ENCODE measurements at regions not wholly inside any gene's neighbourhood (a gene's known extent, or its start where the extent isn't known, plus 50 kb on each side); places are given as distances from the start of the nearest gene placed in this dataset.

GRCh38 chr4:145346081-145346480 is 135.6 kb upstream of the SMAD1 start:
- no peak for DNase-seq (ENCODE audit: low spot score)

- DNase-seq (ENCODE audit: low spot score): no peak
Observed at GRCh38 chr4:145345401-145345800, 136.3 kb upstream of the SMAD1 start.

DNA sequence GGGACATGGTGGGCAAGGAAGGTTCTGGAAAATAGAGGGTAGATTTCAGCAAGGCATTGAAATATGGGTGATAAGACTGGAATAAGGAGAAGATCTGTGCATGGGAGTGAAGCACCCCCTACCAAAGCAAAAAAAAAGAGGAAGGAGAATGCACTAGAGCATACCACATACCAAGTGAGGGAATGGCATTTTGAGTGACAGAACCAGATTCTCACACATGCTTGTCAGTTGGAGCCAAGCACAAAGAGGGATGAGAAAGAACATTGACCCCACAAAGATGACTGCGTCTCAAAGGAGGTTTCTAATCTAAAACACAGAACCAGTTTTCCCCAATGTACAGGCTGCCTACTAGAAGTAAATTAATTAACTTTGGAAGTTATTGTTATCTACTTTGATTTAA is 140.3 kb upstream of the SMAD1 start:
- no peak for DNase-seq (ENCODE audit: low spot score)

DNA sequence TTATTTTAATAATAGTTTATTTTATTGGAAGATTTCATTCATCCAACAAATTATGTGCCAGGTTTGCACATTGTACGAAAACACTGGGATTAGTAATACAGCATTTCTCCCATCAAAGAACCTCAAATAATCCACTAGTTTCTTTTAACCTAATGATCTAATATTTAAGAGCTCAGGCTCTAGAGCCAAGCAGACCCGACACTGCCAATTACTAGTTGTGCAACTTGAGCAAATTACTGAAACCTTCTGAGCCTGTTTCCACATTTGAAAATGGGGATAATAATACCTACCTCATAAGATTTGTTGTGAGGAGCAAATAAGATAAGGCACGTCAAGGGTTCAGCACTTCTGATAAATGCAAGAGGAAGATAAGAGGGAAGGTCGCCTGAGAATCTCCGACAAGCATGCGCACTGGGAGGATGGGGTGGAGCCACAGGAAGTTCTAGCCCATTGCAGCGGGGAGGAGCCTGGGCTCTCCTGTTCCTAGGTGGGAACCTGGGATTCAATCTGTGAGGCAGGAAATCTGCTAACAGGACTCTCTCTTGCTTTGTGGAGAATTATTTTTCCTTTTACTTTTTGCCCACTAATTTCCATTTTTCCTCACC is 141.5 kb upstream of the SMAD1 start:
- DNase-seq (ENCODE audit: low spot score): no peak

DNA sequence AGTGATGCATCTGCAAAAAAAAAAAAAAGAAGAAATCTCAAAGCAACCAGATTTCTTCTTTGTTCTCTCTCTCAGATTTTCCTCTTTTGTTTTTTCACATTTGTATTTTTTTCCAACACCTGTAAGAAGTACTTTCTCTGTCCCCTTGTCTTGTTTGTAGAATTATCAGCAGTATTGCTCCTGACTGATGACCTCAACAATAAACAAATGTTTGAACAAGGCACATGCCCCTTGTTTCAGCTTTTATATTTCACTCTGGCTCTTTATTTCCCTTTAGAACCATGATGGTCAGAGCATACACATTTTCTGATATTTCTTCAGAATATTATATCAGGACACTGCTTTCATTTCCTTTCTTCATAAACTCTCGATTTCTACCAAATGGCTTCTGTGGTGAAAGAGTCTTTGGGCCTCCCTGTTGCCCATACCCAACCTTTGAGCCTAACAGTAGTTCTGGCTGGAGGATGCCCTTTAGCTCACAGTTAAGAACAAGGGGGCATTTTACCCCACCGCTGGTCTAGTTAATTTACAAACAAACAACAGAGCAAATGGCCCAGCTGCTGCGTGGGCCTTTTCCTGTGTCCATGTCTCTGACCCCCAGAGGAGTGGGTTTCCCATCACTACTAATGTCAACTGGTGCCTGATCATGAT is 142.5 kb upstream of the SMAD1 start:
- no peak for DNase-seq (ENCODE audit: low spot score)

DNA sequence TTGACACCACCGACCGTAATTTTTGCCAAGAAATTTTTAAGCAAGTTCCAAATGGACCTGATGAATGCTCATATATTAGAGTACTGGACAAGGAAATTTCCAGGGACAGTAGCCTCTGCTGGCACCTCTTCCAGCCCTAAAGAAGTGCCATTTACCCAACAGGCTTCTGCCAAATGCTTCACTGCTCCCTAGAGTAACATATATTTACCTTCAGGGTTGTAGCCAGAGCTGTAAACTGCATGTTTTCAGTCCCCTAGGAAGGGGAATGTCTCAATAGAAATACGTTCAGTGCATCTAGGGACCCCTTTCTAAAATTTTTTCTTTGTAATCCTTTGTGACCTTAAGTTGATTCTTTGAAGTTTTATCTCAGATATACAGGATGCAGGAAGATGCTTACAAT is 143.1 kb upstream of the SMAD1 start:
- DNase-seq (ENCODE audit: low spot score): no peak

DNA sequence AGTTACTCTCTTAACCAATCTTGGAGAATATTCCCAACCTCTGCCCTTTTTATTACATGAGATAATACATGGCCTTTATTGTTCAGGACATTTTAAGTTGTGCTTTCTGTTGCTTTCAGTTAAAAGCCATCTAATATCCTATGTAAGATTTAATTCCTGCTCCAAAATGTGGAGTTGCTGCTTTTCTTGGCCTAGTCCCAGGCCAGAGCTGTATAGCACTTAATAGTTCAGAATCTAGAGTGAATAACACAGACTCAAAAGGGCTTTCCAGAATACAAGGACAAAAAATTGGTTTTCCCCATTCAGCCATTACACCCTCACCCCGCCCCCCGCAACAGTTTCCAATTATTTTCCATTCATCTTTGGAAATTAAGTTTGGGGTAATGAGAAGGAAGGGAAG is 144.3 kb upstream of the SMAD1 start:
- no peak for DNase-seq (ENCODE audit: low spot score)

- DNase-seq (ENCODE audit: low spot score): no peak
Observed at GRCh38 chr4:145333786-145334185, 147.9 kb upstream of the SMAD1 start.

DNA sequence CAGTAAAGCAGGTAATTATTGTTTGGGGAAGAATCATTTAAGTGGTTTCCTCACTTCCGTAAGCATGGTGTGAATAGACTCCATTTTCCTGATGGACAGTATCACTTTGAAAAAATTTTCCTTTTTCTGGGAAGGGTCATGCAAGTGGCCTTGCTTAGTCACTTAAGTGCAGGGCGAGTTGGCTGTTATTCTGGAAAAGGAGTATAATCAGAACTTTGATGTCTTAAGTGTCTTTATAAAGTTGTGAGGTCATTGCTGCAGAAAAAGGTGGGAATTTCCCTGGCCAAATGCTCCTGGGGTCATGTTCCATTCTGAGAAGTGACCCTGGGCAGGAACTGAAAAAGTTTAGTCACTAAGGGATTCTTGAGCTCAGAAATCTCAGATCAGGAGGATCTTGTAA is 146.1 kb upstream of the OTUD4 start:
- DNase-seq (ENCODE audit: low spot score): no peak

GRCh38 chr4:145324161-145324560 is 143.8 kb upstream of the OTUD4 start:
- DNase-seq (ENCODE audit: low spot score): no peak

- no peak for DNase-seq (ENCODE audit: low spot score)
Observed at GRCh38 chr4:145320294-145320693, 139.9 kb upstream of the OTUD4 start.

DNA sequence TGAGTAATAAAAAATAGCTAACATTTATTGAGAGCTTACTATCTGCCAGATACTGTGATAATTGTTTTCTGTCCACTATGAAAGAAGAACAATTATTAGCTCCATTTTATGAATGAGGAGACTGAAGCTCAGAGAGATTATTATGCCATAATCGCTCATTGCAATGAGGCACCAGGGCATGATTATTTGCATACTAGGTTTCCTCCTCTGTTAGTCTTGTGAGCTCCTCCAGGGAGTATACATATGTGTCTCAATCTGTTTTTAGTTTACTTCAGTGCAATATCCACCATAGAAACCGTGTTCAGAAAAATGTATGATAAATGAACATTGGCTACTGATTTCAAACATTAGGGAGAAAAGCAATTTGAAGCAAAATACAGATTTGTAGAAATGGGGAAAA is 139.4 kb upstream of the OTUD4 start:
- no peak for DNase-seq (ENCODE audit: low spot score)

- DNase-seq (ENCODE audit: low spot score): no peak
Observed at GRCh38 chr4:145316897-145317574, 136.6 kb upstream of the OTUD4 start.

DNA sequence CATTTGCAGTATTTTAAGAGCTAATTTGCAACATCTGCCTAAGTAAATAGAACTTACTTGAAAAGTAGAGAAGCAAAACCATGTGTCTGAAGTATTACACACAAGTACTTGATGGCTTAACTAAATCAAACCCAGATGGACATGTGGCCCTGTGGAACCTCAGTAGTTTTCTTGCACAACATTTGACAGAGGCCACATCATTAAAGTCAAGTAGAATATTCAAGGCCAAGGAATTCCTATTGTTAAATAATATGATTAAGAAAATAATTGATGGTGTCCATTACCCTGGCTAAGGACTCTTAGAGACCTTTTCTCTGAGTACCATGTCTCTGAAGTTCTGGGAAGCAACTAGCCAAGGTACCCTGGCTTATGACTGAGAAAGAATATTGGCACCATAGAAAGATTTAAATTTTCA is 135.4 kb upstream of the OTUD4 start:
- DNase-seq (ENCODE audit: low spot score): no peak

- DNase-seq (ENCODE audit: low spot score): no peak
Observed at GRCh38 chr4:145308598-145308997, 128.2 kb upstream of the OTUD4 start.

GRCh38 chr4:145307763-145308430 is 127.5 kb upstream of the OTUD4 start:
- no peak for DNase-seq (ENCODE audit: low spot score)

DNA sequence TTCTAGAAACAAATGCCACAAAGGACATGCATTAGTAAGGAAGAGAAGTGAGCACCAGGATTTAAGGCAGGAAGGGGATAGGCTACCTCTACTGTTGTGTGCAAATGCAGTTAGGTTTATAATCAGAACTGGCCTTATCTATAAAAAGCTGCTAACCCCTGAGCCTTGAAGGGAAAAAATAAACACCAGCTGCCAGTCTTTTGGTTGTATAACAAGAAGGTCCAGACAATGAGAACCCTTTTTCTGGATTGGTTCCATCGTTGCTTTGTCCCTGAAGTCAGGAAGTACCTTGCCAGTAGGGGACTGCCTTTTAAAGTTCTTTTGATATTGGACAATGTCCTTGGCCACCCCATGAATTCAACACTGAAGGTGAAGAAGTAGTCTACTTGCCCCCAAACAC is 126.7 kb upstream of the OTUD4 start:
- peak; percentile 7 for DNase-seq (ENCODE audit: low spot score)

GRCh38 chr4:145302725-145303124 is 122.3 kb upstream of the OTUD4 start:
- no peak for DNase-seq (ENCODE audit: low spot score)

GRCh38 chr4:145301386-145302080 is 121.1 kb upstream of the OTUD4 start:
- no peak for DNase-seq (ENCODE audit: low spot score)

- peak; percentile 20 for DNase-seq (ENCODE audit: low spot score)
Observed at GRCh38 chr4:145299380-145300076, 119.1 kb upstream of the OTUD4 start.

GRCh38 chr4:145298885-145299284 is 118.5 kb upstream of the OTUD4 start:
- no peak for DNase-seq (ENCODE audit: low spot score)

DNA sequence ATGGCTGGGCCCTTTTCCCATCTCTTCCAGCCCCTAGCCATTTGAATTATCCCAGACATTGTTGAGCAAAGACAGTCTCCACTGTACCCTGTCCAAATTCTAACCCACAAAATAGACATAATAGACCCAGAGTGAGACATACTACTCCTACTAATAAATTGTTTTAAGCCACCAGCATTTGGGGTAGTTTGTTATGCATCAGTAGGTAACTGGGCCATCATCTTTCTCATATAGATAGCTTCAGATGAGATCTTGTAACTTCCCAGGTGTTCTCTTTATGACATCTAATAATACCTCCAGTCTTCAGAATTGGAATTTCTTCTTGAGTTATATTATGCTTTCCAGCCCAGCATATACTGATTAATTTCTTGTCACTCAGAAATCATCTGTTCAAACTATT is 117.2 kb upstream of the OTUD4 start:
- DNase-seq (ENCODE audit: low spot score): no peak
